H9 (cell line): ENCODE measurements at regions not wholly inside any gene's neighbourhood (a gene's known extent, or its start where the extent isn't known, plus 50 kb on each side); places are given as distances from the start of the nearest gene placed in this dataset.

Experiments
- DNase-seq: peaks from one replicate; pipeline ENCODE4 v3.0.0-alpha.2; 2017
- H2AFZ ChIP-seq: one replicate; pipeline ENCODE4 v1.6.1; 2013; ENCODE audit warnings: mild to moderate bottlenecking, low read length, control low read depth, moderate library complexity
- H2AK5ac ChIP-seq: 2 replicates; pipeline ENCODE4 v1.6.1; 2013; ENCODE audit warnings: low read length, control low read depth, mixed read lengths; ENCODE audit not compliant: insufficient read length
- H2BK120ac ChIP-seq: one replicate; pipeline ENCODE4 v1.6.1; 2013; ENCODE audit warnings: low read depth, mild to moderate bottlenecking, low read length, control low read depth, inconsistent platforms; ENCODE audit not compliant: poor library complexity, severe bottlenecking
- H2BK12ac ChIP-seq: 2 replicates; pipeline ENCODE4 v1.6.1; 2013; ENCODE audit warnings: low read length, control low read depth, mixed read lengths, low read depth; ENCODE audit not compliant: insufficient read length
- H2BK15ac ChIP-seq: 2 replicates; pipeline ENCODE4 v1.6.1; 2013; ENCODE audit warnings: low read depth, low read length, control low read depth
- H2BK20ac ChIP-seq: one replicate; pipeline ENCODE4 v1.6.1; 2013; ENCODE audit warnings: low read depth, mild to moderate bottlenecking, low read length, control low read depth, inconsistent platforms; ENCODE audit not compliant: poor library complexity, severe bottlenecking
- H2BK5ac ChIP-seq: 2 replicates; pipeline ENCODE4 v1.6.1; 2013; ENCODE audit warnings: low read length, control low read depth, mixed read lengths; ENCODE audit not compliant: insufficient read length
- H3K14ac ChIP-seq: 2 replicates; pipeline ENCODE4 v1.6.1; 2013; ENCODE audit warnings: low read length, control low read depth; ENCODE audit not compliant: insufficient read depth
- H3K18ac ChIP-seq: 2 replicates; pipeline ENCODE4 v1.6.1; 2013; ENCODE audit warnings: low read depth, mild to moderate bottlenecking, mixed read lengths, low read length, control low read depth; ENCODE audit not compliant: insufficient read length
- H3K23ac ChIP-seq: 2 replicates; pipeline ENCODE4 v1.6.1; 2013; ENCODE audit warnings: low read length, control low read depth, mixed read lengths, low read depth; ENCODE audit not compliant: insufficient read length
- H3K23me2 ChIP-seq: 2 replicates; pipeline ENCODE4 v1.6.1; 2013; ENCODE audit warnings: low read depth, mild to moderate bottlenecking, mixed read lengths, low read length, control low read depth; ENCODE audit not compliant: insufficient read length, poor library complexity, severe bottlenecking
- H3K27ac ChIP-seq: 2 replicates; pipeline ENCODE4 v1.5.1; 2013; ENCODE audit warnings: low read length, control low read depth, mixed read lengths, low read depth; ENCODE audit not compliant: insufficient read length
- H3K27me3 ChIP-seq: 2 replicates; pipeline ENCODE4 v1.6.1; 2013; ENCODE audit warnings: low read length, control low read depth, inconsistent platforms; ENCODE audit not compliant: insufficient read depth
- H3K4ac ChIP-seq: 2 replicates; pipeline ENCODE4 v1.6.1; 2013; ENCODE audit warnings: low read depth, mild to moderate bottlenecking, control low read depth, inconsistent platforms, low read length, moderate library complexity
- H3K4me1 ChIP-seq: 2 replicates; pipeline ENCODE4 v1.6.1; 2013; ENCODE audit warnings: low read length, control low read depth, inconsistent platforms; ENCODE audit not compliant: insufficient read depth
- H3K4me2 ChIP-seq: 2 replicates; pipeline ENCODE4 v1.6.1; 2013; ENCODE audit warnings: low read length, control low read depth, mixed read lengths; ENCODE audit not compliant: insufficient read length, insufficient read depth
- H3K56ac ChIP-seq: 2 replicates; pipeline ENCODE4 v1.6.1; 2013; ENCODE audit warnings: low read depth, mild to moderate bottlenecking, mixed read lengths, low read length, control low read depth; ENCODE audit not compliant: insufficient read length
- H3K79me1 ChIP-seq: 2 replicates; pipeline ENCODE4 v1.6.1; 2013; ENCODE audit warnings: low read depth, mild to moderate bottlenecking, moderate library complexity, low read length, control low read depth, inconsistent platforms; ENCODE audit not compliant: insufficient read depth, poor library complexity, severe bottlenecking
- H3K79me2 ChIP-seq: 2 replicates; pipeline ENCODE4 v1.6.1; 2013; ENCODE audit warnings: low read length, control low read depth, inconsistent platforms; ENCODE audit not compliant: insufficient read depth
- H3K9ac ChIP-seq: 2 replicates; pipeline ENCODE4 v1.6.1; 2013; ENCODE audit warnings: low read length, control low read depth, mixed read lengths; ENCODE audit not compliant: insufficient read length; ENCODE audit errors: extremely low read depth
- H3K9me3 ChIP-seq: one replicate; pipeline ENCODE4 v1.6.1; 2013; ENCODE audit warnings: low read depth, low read length, inconsistent platforms; ENCODE audit not compliant: control insufficient read depth
- H3T11ph ChIP-seq: one replicate; pipeline ENCODE4 v1.6.1; 2013; ENCODE audit warnings: mild to moderate bottlenecking, low read length, control low read depth, inconsistent platforms
- H4K20me1 ChIP-seq: one replicate; pipeline ENCODE4 v1.6.1; 2013; ENCODE audit not compliant: control insufficient read depth, insufficient read length, insufficient read depth
- H4K5ac ChIP-seq: 2 replicates; pipeline ENCODE4 v1.6.1; 2013; ENCODE audit warnings: low read depth, mild to moderate bottlenecking, mixed read lengths, low read length, control low read depth; ENCODE audit not compliant: insufficient read length
- H4K8ac ChIP-seq: replicated peaks from 2 replicates; pipeline ENCODE4 v1.6.1; 2013; ENCODE audit warnings: low read length, control low read depth, mixed read lengths, low read depth; ENCODE audit not compliant: insufficient read length
- H4K91ac ChIP-seq: 2 replicates; pipeline ENCODE4 v1.6.1; 2013; ENCODE audit warnings: low read depth, mild to moderate bottlenecking, moderate library complexity, mixed read lengths, low read length, control low read depth; ENCODE audit not compliant: insufficient read length
- H3K27ac Mint-ChIP-seq, 3 experiments: 2 replicates in 2 of 3; 3 replicates in 1 of 3; pipeline ENCODE4 v1.8.0; 2020 to 2021; ENCODE audit warnings: mixed read lengths in 3 of 3, mild to moderate bottlenecking in 1 of 3, moderate library complexity in 1 of 3
- H3K27me3 Mint-ChIP-seq: 2 replicates; pipeline ENCODE4 v1.8.0; 2021; ENCODE audit warnings: low read depth, mild to moderate bottlenecking, moderate library complexity, mixed read lengths
- H3K36me3 Mint-ChIP-seq, 3 experiments: 2 replicates in 2 of 3; 3 replicates in 1 of 3; pipeline ENCODE4 v1.8.0; 2020 to 2021; ENCODE audit warnings: low read depth in 3 of 3, mixed read lengths in 3 of 3; ENCODE audit not compliant: insufficient read depth in 1 of 3
- H3K4me1 Mint-ChIP-seq, 2 experiments: 2 replicates each; pipeline ENCODE4 v1.8.0; 2020; ENCODE audit warnings: mixed read lengths in 2 of 2
- H3K4me3 Mint-ChIP-seq, 2 experiments: 2 replicates in 1 of 2; 3 replicates in 1 of 2; pipeline ENCODE4 v1.8.0; 2020 to 2021; ENCODE audit warnings: mild to moderate bottlenecking in 2 of 2, mixed read lengths in 2 of 2, moderate library complexity in 1 of 2
- H3K9me3 Mint-ChIP-seq, 2 experiments: 2 replicates in 1 of 2; 3 replicates in 1 of 2; pipeline ENCODE4 v1.8.0; 2020; ENCODE audit warnings: mild to moderate bottlenecking in 2 of 2, mixed read lengths in 2 of 2, moderate library complexity in 1 of 2
- CTCF ChIP-seq: fragments of 200-600 bp; sonication (generic); conservative IDR thresholded peaks from 3 replicates; pipeline ENCODE4 v1.8.0; 2021; ENCODE audit warnings: antibody characterized with exemption, mild to moderate bottlenecking
- WGBS: extraction: QIAGEN DNeasy Blood & Tissue Kit; methylation state at CpG from one replicate; pipeline ENCODE4 v1.1.7; 2013; ENCODE audit warnings: missing lambda C conversion rate, low lambda C conversion rate, mixed read lengths; ENCODE audit not compliant: insufficient read length; ENCODE audit errors: extremely low coverage; 5-methylcytosine and 5-hydroxymethylcytosine counted together

- Histone ChIP-seq H4K20me1 (no peaks in the 10 kb centered on the region), H3K23me2 (no peaks in the 10 kb centered on the region), H3T11ph (no peak overlapping the region), H2AFZ (no peak overlapping the region), H2BK120ac (no peak overlapping the region), H4K5ac (no peak overlapping the region), H3K4ac (no peak overlapping the region), H3K27ac (no peak overlapping the region), H3K27me3 (no peaks in the 10 kb centered on the region), H3K9ac (no peak overlapping the region), H2AK5ac (no peak overlapping the region), H3K14ac (no peak overlapping the region), H3K9me3 (no peaks in the 10 kb centered on the region), H3K23ac (no peak overlapping the region), H3K79me2 (no peaks in the 10 kb centered on the region), H3K18ac (no peak overlapping the region), H3K4me2 (peak overlapping the region; percentile 21), H2BK5ac (no peak overlapping the region), H2BK15ac (no peak overlapping the region), H4K8ac (no peak overlapping the region), H2BK12ac (no peak overlapping the region), H2BK20ac (no peak overlapping the region), H3K4me1 (no peaks in the 10 kb centered on the region; the same call in 1 of the 2 replicates), H3K79me1 (no peaks in the 10 kb centered on the region), H4K91ac (no peak overlapping the region), H3K56ac (no peak overlapping the region)
- Mint-ChIP-seq H3K4me3 (no peak overlapping the region), H3K27me3 (no peaks in the 10 kb centered on the region), H3K27ac (peak overlapping the region; percentile 71 to 88 (median 84); a peak in 4 of 7 replicates), H3K4me1 (peaks cover 44% of the 10 kb centered on the region in 2 experiments), H3K36me3 (no peaks in the 10 kb centered on the region), H3K9me3 (no peaks in the 10 kb centered on the region)
- DNase-seq: peak; percentile 35
- TF ChIP-seq CTCF: no peak
- no CpG with 5 or more reads among the region's 4 CpGs for WGBS
These were observed 330.0 kb downstream of the ARL4A start for GRCh38 chr7:13017333-13017857.
